Testis (tissue), 2 donors: ENCODE measurements at regions not wholly inside any gene's neighbourhood (a gene's known extent, or its start where the extent isn't known, plus 50 kb on each side); places are given as distances from the start of the nearest gene placed in this dataset.

Source experiments
- POLR2A ChIP-seq: fragments of 450-650 bp; IDR thresholded peaks from one replicate; pipeline ENCODE4 v1.6.1; 2017; ENCODE audit warnings: antibody characterized with exemption, mild to moderate bottlenecking, moderate library complexity
- TF ChIP-seq, protein P1 (sequence below), 3 experiments: fragments of 450-650 bp in 2 of 3; fragments of 200-600 bp in 1 of 3; sonication (generic) in 1 of 3; IDR thresholded peaks; one replicate each; pipeline ENCODE4 v1.5.1; 2016 to 2019; ENCODE audit warnings: antibody characterized with exemption in 3 of 3, mild to moderate bottlenecking in 2 of 3, moderate library complexity in 1 of 3

DNA sequence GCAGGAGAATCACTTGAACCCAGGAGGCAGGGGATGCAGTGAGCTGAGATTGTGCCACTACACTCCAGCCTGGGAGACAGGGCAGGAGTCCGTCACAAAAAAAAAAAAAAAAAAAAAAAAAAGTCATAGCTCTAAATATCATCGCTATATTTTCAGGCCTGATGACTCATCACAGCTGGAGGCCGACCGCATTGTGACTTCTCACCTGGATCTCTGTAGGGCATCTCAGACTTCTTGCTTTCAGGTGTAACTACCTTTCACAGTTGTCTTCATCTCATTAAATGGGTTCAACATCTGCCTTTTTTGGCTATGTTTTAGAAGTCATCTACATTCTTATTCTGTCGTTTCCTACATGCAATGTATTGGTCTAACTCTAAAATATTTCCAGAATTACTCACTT, 353.1 kb upstream of the MON1B start:
- TF ChIP-seq, protein P1, sequence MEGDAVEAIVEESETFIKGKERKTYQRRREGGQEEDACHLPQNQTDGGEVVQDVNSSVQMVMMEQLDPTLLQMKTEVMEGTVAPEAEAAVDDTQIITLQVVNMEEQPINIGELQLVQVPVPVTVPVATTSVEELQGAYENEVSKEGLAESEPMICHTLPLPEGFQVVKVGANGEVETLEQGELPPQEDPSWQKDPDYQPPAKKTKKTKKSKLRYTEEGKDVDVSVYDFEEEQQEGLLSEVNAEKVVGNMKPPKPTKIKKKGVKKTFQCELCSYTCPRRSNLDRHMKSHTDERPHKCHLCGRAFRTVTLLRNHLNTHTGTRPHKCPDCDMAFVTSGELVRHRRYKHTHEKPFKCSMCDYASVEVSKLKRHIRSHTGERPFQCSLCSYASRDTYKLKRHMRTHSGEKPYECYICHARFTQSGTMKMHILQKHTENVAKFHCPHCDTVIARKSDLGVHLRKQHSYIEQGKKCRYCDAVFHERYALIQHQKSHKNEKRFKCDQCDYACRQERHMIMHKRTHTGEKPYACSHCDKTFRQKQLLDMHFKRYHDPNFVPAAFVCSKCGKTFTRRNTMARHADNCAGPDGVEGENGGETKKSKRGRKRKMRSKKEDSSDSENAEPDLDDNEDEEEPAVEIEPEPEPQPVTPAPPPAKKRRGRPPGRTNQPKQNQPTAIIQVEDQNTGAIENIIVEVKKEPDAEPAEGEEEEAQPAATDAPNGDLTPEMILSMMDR (IDR thresholded peaks at IDR 0.05): no peak
- no peak for TF ChIP-seq POLR2A
